HG02852 (cell line): ENCODE measurements at regions not wholly inside any gene's neighbourhood (a gene's known extent, or its start where the extent isn't known, plus 50 kb on each side); places are given as distances from the start of the nearest gene placed in this dataset.
A peak's percentile ranks its signal among the peaks of the same experiment; 100 is the strongest.
"Not testable (repeated sequence)": the region's sequence is repeated elsewhere in the genome, so short reads cannot be mapped to it uniquely, and the experiment has no call there.

ENCODE experiments used
- ATAC-seq: cut with Tn5 transposase; IDR thresholded peaks from one replicate; pipeline ENCODE4 v1.9.1; 2021; ENCODE audit warnings: mild to moderate bottlenecking, moderate library complexity; ENCODE audit not compliant: unreplicated experiment

GRCh38 chr10:4902571-4903011, 60.6 kb upstream of the AKR1C1 start:
- ATAC-seq, result peak; percentile 64

- ATAC-seq, result not testable (repeated sequence)
These were observed 60.1 kb upstream of the AKR1C1 start for GRCh38 chr10:4903126-4903525.

- not testable (repeated sequence) for ATAC-seq
These were observed 59.5 kb upstream of the AKR1C1 start for GRCh38 chr10:4903675-4904074.

- ATAC-seq, result no peak
These were observed 54.1 kb upstream of the AKR1C1 start for GRCh38 chr10:4909118-4909517.
